Parathyroid adenoma (tissue), 2 donors: ENCODE measurements at regions not wholly inside any gene's neighbourhood (a gene's known extent, or its start where the extent isn't known, plus 50 kb on each side); places are given as distances from the start of the nearest gene placed in this dataset.
"Not testable (repeated sequence)": the region's sequence is repeated elsewhere in the genome, so short reads cannot be mapped to it uniquely, and the experiment has no call there.

Experiments used
- H2AFZ ChIP-seq: fragments of 300-600 bp; sonication (generic); one replicate; pipeline ENCODE4 v1.7.0; 2017; ENCODE audit warnings: antibody characterized with exemption, mild to moderate bottlenecking
- H3K27ac ChIP-seq: fragments of 300-600 bp; sonication (generic); one replicate; pipeline ENCODE4 v1.7.0; 2017
- H3K27me3 ChIP-seq: fragments of 300-600 bp; sonication (generic); one replicate; pipeline ENCODE4 v1.7.0; 2017; ENCODE audit warnings: low read length; ENCODE audit not compliant: control insufficient read depth, insufficient read depth
- H3K36me3 ChIP-seq: fragments of 300-600 bp; sonication (generic); one replicate; pipeline ENCODE4 v1.7.0; 2017; ENCODE audit warnings: low read length; ENCODE audit not compliant: control insufficient read depth, insufficient read depth
- H3K4me1 ChIP-seq: fragments of 300-600 bp; sonication (generic); one replicate; pipeline ENCODE4 v1.7.0; 2017; ENCODE audit warnings: control low read depth
- H3K4me2 ChIP-seq: fragments of 300-600 bp; sonication (generic); one replicate; pipeline ENCODE4 v1.7.0; 2017; ENCODE audit warnings: low read length
- H3K4me3 ChIP-seq: fragments of 300-600 bp; sonication (generic); one replicate; pipeline ENCODE4 v1.7.0; 2017; ENCODE audit warnings: low read depth, low read length
- H3K79me2 ChIP-seq: fragments of 300-600 bp; sonication (generic); one replicate; pipeline ENCODE4 v1.7.0; 2017; ENCODE audit warnings: control low read depth
- H3K9ac ChIP-seq: fragments of 300-600 bp; sonication (generic); one replicate; pipeline ENCODE4 v1.7.0; 2017; ENCODE audit warnings: mild to moderate bottlenecking
- H3K9me3 ChIP-seq: fragments of 300-600 bp; sonication (generic); one replicate; pipeline ENCODE4 v1.7.0; 2017; ENCODE audit warnings: low read length; ENCODE audit not compliant: control insufficient read depth
- TF ChIP-seq, protein P1 (sequence below): fragments of 300-600 bp; sonication (generic); IDR thresholded peaks from one replicate; pipeline ENCODE4 v1.7.0; 2017; ENCODE audit warnings: antibody characterized with exemption, mild to moderate bottlenecking
- donor health status: primary hyperparathyroidism.

DNA sequence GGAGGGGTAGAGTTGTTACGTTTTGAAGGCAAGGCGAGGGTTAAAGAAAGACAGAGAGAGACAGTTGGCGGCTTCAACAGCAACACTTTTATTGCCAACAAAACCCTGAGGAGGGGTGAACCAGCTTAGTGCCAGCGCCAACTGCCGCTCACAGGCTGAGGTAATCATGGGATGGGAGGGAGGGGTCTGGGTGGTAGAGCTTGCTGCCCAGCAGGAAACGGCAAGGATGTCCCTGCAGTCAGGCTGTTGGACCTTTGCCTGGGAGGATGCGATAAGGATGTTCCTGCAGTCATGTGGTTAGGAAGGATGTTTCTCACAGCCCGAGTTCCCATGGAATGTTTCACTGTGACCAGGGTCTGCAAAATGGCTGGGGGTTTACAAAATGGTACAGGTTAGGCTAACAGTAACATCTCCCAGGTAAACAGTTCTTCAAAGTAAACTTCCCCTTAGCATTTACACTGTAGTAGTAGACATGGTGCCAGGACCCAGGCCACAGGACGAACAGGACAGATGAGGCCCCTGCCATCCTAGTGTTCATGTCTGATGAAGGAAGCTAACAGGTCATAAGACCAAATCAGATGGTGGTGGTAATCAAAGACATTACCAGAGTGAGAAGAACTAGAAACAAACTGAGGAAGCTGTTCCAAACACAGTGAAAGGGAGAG lies 647.3 kb upstream of the DEFB115 start:
- H3K27me3 ChIP-seq: no peaks in the 10 kb centered on the region
- no peak overlapping the region for H2AFZ ChIP-seq
- no peaks in the 10 kb centered on the region for H3K79me2 ChIP-seq
- no peaks in the 10 kb centered on the region for H3K36me3 ChIP-seq
- no peak overlapping the region for H3K9ac ChIP-seq
- no peak overlapping the region for H3K27ac ChIP-seq
- TF ChIP-seq, protein P1, sequence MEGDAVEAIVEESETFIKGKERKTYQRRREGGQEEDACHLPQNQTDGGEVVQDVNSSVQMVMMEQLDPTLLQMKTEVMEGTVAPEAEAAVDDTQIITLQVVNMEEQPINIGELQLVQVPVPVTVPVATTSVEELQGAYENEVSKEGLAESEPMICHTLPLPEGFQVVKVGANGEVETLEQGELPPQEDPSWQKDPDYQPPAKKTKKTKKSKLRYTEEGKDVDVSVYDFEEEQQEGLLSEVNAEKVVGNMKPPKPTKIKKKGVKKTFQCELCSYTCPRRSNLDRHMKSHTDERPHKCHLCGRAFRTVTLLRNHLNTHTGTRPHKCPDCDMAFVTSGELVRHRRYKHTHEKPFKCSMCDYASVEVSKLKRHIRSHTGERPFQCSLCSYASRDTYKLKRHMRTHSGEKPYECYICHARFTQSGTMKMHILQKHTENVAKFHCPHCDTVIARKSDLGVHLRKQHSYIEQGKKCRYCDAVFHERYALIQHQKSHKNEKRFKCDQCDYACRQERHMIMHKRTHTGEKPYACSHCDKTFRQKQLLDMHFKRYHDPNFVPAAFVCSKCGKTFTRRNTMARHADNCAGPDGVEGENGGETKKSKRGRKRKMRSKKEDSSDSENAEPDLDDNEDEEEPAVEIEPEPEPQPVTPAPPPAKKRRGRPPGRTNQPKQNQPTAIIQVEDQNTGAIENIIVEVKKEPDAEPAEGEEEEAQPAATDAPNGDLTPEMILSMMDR: no peak
- no peak overlapping the region for H3K4me3 ChIP-seq
- H3K9me3 ChIP-seq: no peaks in the 10 kb centered on the region
- H3K4me2 ChIP-seq: no peak overlapping the region
- no peaks in the 10 kb centered on the region for H3K4me1 ChIP-seq

DNA sequence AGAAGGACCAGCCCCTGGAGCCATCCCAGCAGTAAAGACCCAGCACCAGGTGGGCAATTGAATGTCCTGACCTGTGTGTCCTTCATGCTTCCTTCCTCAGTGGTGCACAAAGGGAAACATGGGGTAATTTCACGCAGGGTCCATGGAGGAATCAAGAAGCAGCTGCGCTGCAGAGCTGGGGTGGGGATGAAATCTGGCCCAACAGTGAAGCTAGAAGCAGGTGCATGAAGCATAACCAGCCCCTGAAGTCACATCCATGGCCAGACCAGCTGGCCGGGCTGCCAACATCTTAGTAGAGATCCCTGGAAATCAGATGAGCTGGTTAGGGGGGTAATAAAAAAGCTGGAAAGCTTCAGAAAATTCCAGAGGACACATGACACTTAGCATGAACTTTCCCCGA lies 646.7 kb upstream of the DEFB115 start:
- Histone ChIP-seq H3K27me3 (no peaks in the 10 kb centered on the region), H3K9ac (no peak overlapping the region), H3K27ac (no peak overlapping the region), H3K4me3 (no peak overlapping the region), H3K36me3 (no peaks in the 10 kb centered on the region), H3K4me1 (no peaks in the 10 kb centered on the region), H3K9me3 (no peaks in the 10 kb centered on the region), H3K79me2 (no peaks in the 10 kb centered on the region), H3K4me2 (no peak overlapping the region), H2AFZ (no peak overlapping the region)
- TF ChIP-seq, protein P1: no peak

DNA sequence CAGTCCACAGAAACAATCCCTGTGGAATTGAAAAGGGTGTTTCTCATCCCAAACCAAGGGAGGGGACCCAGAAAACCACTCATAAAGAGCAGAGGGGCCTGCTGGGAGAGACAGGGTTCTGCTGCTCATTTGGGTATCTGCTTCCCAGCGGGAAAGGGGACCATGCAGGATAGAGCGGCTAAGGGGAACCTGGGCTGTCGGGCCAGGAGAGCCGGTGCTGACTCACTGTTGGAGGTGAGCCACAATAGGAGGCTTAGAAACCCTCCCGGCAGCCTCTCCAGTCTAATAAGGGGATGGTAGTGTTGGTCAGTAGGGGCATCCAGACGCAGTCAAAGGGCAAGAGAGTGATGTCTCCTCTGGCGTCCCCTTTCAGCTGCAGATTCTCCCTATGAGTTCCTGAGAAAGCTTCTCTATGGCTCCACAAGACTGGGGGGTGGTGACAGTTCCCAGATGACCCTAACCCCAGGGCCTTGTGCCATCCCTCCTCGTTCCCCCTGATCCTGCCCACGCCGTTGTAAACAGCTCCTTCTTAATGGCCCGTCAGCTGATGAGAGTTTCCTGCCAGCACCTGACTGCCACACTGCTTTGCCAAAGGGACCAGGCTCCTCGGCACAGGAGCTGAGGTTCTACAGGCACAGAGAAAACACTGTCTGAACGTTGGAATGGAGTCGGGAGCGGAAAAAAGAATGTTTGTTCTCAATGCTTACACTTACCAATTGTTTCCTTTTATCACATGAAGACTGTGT lies 646.1 kb upstream of the DEFB115 start:
- H3K79me2 ChIP-seq: no peaks in the 10 kb centered on the region
- H3K9ac ChIP-seq: no peak overlapping the region
- H3K27me3 ChIP-seq: no peaks in the 10 kb centered on the region
- TF ChIP-seq, protein P1: no peak
- H3K36me3 ChIP-seq: no peaks in the 10 kb centered on the region
- H3K4me1 ChIP-seq: no peaks in the 10 kb centered on the region
- no peak overlapping the region for H3K4me3 ChIP-seq
- H3K9me3 ChIP-seq: no peaks in the 10 kb centered on the region
- H2AFZ ChIP-seq: no peak overlapping the region
- no peak overlapping the region for H3K27ac ChIP-seq
- H3K4me2 ChIP-seq: no peak overlapping the region

DNA sequence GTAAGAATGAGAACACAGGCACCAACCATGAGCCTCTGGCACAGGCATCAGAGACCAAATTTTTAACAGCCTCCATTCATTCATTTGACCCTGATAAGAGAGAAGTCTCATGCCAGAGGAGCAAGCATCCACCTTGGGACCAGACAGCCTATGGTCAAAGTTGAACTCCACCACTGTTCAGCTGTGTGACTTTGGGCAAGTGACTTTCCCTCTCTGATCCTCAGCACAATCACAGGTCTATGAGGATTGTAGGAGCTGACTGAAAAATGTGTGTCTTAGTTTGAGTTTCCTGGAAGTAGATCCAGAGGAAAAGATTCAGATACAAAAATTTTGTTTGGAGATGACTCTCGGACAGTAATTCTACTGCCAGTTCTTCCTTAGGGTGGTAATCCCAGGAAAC lies 645.1 kb upstream of the DEFB115 start:
- Histone ChIP-seq H3K9ac (no peak overlapping the region), H3K27me3 (no peaks in the 10 kb centered on the region), H3K9me3 (no peaks in the 10 kb centered on the region), H2AFZ (no peak overlapping the region), H3K79me2 (no peaks in the 10 kb centered on the region), H3K4me1 (no peaks in the 10 kb centered on the region), H3K4me2 (no peak overlapping the region), H3K27ac (no peak overlapping the region), H3K4me3 (no peak overlapping the region), H3K36me3 (no peaks in the 10 kb centered on the region)
- TF ChIP-seq, protein P1: no peak

DNA sequence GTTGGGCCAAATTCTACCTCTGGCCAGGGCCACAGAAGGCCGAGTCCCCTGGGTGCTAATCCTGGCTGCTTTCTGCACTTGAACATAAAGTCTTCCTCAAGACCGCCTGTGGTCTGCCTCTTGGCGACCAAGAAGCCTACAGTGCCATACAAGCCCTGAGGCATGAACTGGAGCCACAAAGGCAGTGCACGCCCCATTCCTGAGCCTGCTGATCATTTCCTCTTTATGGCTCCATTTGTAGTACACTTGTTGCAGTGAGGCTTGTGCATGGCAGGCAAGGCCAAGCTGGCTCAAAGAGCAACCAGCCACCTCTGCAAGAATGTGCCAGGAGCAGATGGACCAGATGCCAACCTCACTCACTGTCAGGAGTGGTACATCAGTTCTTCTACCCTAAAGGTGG lies 636.1 kb upstream of the DEFB115 start:
- H3K27me3 ChIP-seq, H2AFZ ChIP-seq, H3K4me3 ChIP-seq, H3K4me2 ChIP-seq, H3K36me3 ChIP-seq, H3K27ac ChIP-seq, H3K9ac ChIP-seq, H3K4me1 ChIP-seq, H3K9me3 ChIP-seq, H3K79me2 ChIP-seq: not testable (repeated sequence)

DNA sequence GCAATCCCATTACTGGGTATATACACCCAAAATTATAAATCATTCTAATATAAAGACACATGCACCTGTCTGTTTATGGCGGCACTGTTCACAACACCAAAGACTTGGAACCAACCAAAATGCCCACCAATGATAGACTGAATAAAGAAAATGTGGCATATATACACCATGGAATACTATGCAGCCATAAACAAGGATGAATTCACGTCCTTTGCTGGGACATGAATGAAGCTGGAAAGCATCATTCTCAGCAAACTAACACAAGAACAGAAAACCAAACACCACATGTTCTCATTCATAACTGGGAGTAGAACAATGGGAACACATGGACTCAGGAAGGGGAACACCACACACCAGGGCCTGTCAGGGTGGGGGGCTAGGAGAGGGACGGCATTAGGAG lies 633.2 kb upstream of the DEFB115 start:
- not testable (repeated sequence) for H3K9ac ChIP-seq, H3K27me3 ChIP-seq, H2AFZ ChIP-seq, H3K36me3 ChIP-seq, H3K79me2 ChIP-seq, H3K27ac ChIP-seq, H3K4me2 ChIP-seq, H3K4me3 ChIP-seq, H3K4me1 ChIP-seq, H3K9me3 ChIP-seq

DNA sequence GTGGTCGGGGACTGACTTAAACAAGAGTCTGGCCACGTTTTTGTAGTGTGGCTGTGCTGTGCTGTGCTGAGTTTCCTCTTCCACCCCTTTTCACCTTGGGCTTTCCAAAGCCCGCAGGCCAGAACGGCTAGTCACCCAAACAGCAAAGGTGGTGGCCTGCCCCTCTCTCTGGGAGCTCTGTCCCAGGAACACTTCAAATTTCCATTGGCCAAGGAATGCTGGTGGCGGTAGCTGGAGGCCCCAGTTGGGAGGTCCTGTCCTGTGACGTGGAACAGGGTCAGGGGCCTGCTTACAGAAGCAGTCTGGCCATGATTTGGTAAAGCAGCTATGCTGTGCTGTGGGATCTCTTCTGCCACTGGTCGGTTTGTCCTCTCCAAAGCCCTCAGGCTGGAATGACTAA lies 628.1 kb upstream of the DEFB115 start:
- H3K4me3 ChIP-seq, H3K4me2 ChIP-seq, H3K27me3 ChIP-seq, H3K36me3 ChIP-seq, H2AFZ ChIP-seq, H3K9ac ChIP-seq, H3K27ac ChIP-seq, H3K9me3 ChIP-seq, H3K4me1 ChIP-seq, H3K79me2 ChIP-seq: not testable (repeated sequence)
